ENCODE measurements at regions not wholly inside any gene's neighbourhood (a gene's known extent, or its start where the extent isn't known, plus 50 kb on each side); places are given as distances from the start of the nearest gene placed in this dataset.

DNA sequence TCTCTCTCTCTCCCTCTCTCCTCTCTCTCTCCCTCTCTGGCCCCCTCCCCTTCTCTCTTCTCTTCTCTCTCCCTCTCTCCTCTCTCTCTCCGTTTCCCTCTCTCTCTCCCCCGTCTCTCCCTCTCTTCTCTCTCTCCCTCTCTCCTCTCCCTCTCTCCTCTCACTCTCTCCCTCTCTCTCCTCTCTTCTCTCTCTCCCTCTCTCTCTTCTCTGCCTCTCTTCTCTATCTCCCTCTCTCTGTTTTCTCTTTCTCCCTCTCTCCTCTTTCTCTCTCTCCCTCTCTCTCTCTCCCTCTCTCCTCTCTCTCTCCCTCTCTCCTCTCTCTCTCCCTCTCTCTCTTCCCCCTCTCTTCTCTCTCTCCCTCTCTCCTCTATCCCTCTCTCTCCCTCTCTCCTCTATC lies 98.3 kb upstream of the FGF3 start:
- DNase-seq: no peak

GRCh38 chr11:69918231-69918937 lies 99.2 kb upstream of the FGF3 start:
- no peak for DNase-seq

GRCh38 chr11:69918938-69919650 lies 99.9 kb upstream of the FGF3 start:
- DNase-seq: peak; percentile 37 to 84 (median 68)

GRCh38 chr11:69919659-69920344 lies 100.6 kb upstream of the FGF3 start:
- no peak for DNase-seq

- no peak for DNase-seq
Observed at GRCh38 chr11:69920345-69921127, 101.3 kb upstream of the FGF3 start.

- DNase-seq: no peak
Observed at GRCh38 chr11:69921128-69922014, 102.2 kb upstream of the FGF3 start.

GRCh38 chr11:69922015-69922595 lies 102.9 kb upstream of the FGF3 start:
- DNase-seq: no peak

GRCh38 chr11:69922596-69923111 lies 103.4 kb upstream of the FGF3 start:
- no peak for DNase-seq

- no peak for DNase-seq
Observed at GRCh38 chr11:69923196-69923595, 104.0 kb upstream of the FGF3 start.

- DNase-seq: no peak
Observed at GRCh38 chr11:69923641-69924307, 104.6 kb upstream of the FGF3 start.

DNA sequence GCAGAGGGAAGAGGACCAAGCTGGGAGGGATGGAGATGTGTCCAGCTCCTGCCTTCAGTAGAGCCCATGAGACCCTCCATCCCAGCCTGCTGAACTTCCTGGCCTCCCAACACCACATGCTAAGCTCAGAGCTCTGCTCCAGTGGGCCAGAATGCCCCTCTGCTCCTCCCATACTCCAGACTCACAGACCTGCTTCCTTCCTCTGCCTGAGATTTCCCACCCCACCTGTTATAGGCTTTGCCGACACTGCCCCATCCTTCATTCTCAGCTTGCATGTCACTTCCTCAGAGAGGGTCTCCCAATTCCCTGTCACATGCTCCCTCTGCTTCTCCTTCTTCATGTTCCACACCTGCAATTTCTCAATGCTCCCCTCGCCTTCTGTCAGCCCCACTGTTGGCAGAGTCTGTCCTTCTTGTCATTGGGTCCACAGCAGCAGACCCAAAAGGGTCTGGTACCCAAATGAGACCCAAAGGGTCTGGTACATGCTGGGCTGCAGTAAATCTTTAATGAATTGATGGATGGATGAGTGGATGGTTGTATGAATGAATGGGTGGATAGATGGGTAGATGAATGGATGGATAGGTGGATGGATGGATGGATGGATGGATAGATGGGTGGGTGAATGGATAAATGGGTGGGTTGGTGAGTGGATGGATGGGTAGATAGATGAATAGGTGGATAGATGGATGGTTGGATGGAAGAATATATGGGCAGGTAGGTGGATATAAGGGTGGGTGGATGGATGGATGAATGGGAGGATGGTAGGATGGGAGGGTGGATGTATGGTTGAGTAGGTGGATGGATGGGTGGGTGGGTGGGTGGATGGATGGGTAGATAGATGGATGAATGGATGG lies 105.3 kb upstream of the FGF3 start:
- no peak for DNase-seq

- no peak for DNase-seq
Observed at GRCh38 chr11:69925366-69926196, 106.4 kb upstream of the FGF3 start.

DNA sequence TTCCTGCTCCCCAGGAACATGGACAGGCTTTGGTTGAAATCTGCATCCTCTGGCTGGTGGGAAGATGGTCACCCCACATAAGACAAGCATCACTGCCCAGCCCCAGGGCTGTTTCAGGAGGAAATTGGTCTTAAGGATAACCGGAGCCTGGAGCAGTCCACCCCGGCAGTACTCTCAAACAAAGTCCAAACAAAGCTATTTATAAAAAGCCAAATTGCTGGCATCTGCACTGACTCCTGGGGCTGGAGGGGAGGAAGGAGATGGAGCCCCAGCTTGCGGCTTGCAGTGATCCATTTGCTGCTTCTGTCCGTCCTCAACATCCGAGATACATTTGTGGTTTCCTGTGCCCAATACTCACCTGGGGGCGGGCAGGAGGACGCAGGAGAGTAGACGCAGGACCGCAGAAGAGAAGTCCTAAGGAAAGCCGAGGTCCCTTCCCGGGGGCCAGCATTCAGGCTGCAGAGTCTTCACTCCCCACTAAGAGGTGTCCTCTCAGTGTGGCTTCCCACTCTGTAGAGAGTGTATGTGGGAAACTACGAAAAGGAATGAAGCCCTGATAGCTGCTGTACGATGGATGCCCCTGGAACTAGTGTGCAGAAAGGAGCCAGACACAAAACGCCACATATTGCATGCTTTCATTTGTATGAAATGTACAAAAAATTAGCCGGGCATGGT lies 107.3 kb upstream of the FGF3 start:
- no peak for DNase-seq

- no peak for DNase-seq
Observed at GRCh38 chr11:69928121-69928520, 108.9 kb upstream of the FGF3 start.

GRCh38 chr11:69928975-69929374 lies 109.8 kb upstream of the FGF3 start:
- no peak for DNase-seq

GRCh38 chr11:69930081-69931059 lies 111.2 kb upstream of the FGF3 start:
- no peak for DNase-seq

Measured in muscle of back (tissue), 3 donors.